HG03565 (cell line): ENCODE measurements at regions not wholly inside any gene's neighbourhood (a gene's known extent, or its start where the extent isn't known, plus 50 kb on each side); places are given as distances from the start of the nearest gene placed in this dataset.

Experiments
- ATAC-seq: cut with Tn5 transposase; IDR thresholded peaks from one replicate; pipeline ENCODE4 v1.9.1; 2021; ENCODE audit warnings: mild to moderate bottlenecking, moderate library complexity; ENCODE audit not compliant: unreplicated experiment

GRCh38 chrY:7465185-7465621 lies 553.7 kb upstream of the AMELY start:
- no peak for ATAC-seq

GRCh38 chrY:7464742-7465141 lies 553.2 kb upstream of the AMELY start:
- ATAC-seq, result no peak

DNA sequence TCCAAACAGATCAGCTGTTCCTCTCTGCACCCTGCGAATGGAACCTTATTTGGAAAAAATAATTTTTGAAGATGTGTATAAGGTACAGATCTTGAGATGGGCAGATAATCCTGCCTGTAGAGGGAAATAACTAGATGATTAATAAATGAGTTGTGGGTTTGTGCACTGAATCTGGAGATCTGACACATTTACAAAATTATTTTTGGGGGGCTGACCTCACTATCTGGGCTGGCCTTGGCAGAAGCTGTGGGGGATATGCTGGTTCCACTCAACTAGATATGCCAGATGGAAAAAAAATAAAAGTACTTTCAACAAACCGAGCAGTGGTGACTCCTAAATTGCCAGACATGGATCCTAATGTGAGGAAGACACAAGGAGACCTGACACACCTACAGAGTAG lies 552.2 kb upstream of the AMELY start:
- no peak for ATAC-seq

DNA sequence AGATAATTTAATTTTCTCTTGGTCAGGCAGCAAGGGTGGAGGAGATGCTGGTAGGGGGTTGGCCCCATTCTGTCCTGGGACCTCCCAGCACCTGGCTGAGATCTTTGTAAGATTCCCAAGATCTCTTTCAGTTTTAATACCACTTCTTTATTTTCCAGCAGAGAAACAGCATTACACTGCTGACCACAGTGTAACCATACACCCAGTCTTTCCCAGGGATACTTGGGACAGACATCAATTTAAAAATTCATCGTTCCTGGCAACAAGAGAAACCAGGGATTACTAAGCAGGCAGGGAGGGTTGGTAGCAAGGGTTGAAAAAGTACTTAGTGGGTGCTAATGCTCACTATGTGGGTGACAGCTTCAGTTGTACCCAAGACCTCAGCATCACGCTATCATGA lies 551.6 kb upstream of the AMELY start:
- ATAC-seq, result no peak

DNA sequence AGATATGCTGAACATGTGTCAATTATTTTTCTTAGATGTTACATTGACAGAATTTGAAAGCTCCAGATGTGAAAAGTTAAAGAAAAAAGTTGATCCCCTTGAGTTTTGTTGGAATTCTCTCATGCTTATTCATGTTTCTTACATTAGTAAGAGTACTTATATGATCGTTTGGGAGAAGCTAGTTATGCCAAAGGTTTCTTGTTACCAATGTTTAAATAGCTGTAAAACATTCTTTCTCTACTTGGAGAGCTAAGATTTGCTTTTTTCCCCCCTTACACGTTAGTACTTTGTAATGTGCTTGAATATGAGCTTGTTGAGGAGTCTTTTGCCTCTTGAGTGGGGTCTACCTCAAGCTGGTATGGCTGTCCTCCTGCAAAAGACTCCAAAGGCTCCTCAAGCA lies 551.1 kb upstream of the AMELY start:
- no peak for ATAC-seq

GRCh38 chrY:7461873-7462525 lies 550.4 kb upstream of the AMELY start:
- no peak for ATAC-seq

DNA sequence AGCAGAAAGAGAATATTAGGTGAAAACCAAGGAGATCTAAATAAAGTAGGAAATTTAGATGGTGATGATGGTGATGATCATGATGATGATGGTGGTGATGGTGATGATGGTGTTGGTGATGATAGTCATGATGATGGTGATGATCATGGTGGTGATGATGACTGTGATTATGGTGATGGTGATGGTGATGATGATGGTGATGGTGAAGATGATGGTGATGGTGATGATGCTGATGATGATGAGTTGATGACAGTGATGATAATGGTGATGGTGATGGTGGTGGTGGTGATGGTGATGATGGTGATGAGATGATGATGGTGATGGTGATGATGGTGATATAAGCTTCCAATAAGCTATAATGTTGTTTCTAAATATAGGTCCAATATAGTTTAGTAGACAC lies 548.2 kb upstream of the AMELY start:
- ATAC-seq, result no peak

GRCh38 chrY:7458301-7459078 lies 546.9 kb upstream of the AMELY start:
- no peak for ATAC-seq

DNA sequence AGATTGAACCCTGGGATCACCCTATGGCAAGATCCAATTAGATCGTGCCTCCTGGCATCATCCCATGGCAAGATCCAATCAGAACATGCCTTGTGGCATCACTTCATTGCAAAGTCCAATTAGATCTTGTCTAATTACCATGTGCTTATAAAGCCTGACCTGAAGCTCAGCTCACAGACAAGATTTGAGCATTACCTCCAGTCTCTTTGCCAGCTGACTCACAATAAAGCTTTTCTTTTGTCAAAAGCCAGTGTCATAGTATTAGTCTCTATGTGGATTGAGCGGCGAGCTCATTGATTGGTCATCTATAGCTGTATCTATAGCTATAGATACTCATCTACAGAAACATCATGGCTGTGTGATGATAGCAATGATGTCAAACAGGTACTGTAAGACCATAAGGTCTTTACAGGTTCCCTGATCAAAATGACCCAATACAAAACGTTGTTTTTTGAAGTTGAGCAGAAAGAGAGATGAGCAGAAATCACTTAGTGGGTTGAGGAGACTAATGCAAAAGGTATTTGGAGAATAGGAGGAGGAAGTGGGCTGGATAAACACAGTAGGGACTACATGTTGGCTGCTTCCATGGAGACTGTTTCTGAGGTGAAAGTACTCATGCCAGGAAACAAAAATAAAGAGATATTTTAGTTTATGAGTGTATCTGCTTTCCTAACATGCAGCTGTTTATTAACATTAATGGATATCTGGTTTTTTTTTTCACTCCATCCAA lies 545.9 kb upstream of the AMELY start:
- ATAC-seq, result no peak

DNA sequence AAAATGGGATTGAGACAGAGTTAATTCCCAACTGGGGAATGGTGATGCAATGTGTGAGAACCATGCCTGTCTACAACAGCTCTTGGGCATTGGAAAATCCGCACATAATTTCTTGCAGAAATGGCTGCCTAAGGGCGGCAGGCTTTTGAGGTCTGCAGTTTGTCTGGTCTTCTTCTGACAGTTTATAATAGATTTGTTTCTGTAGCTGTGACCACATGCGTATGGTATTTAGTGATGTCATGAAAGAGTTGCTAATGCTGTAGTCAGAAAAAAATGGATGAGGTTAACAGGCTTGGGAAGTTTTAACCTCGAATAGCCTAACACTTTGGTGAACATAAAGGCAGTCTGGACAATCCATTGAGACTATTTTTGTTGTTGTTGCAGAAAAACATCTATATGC lies 544.1 kb upstream of the AMELY start:
- ATAC-seq, result no peak

GRCh38 chrY:7453336-7453735 lies 541.8 kb upstream of the AMELY start:
- peak; percentile 100 for ATAC-seq

- no peak for ATAC-seq
These were observed 540.7 kb upstream of the AMELY start for GRCh38 chrY:7452246-7452645.

DNA sequence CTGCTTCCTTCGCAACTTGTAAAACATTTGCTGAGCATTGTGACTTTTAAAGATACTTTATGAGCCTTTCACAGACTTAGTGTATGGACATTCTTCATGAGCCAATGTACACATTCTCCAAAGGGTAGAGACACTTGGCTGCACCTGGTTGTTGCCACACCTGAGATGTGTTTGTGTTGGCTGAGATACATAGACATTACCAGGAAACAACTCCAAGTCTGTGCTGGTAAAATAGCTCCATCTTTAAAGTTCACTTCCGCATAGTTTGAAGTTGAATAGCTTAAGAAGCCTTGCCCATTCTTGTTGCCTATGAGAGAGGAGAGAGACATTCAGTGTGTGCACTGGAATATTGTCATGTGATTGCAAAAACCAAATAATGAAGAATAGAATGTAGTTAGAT lies 538.3 kb upstream of the AMELY start:
- ATAC-seq, result no peak

DNA sequence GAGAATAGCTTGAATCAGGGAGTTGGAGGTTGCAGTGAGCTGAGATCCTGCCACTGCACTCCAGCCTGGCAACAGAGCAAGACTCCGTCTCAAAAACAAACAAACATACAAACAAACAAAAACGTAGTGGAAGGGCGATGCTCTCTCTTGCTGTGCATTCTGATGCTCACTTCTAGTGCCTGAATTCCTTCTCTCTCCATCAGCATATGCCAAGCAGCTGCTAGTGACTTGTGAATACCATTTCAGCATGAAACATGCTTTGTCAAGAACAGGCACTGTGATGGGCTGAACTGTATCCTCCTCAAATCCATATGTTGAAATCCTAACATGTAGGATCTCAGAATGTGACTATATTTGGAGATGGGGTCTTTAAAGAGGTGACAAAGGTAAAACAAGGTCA lies 537.1 kb upstream of the AMELY start:
- ATAC-seq, result no peak

DNA sequence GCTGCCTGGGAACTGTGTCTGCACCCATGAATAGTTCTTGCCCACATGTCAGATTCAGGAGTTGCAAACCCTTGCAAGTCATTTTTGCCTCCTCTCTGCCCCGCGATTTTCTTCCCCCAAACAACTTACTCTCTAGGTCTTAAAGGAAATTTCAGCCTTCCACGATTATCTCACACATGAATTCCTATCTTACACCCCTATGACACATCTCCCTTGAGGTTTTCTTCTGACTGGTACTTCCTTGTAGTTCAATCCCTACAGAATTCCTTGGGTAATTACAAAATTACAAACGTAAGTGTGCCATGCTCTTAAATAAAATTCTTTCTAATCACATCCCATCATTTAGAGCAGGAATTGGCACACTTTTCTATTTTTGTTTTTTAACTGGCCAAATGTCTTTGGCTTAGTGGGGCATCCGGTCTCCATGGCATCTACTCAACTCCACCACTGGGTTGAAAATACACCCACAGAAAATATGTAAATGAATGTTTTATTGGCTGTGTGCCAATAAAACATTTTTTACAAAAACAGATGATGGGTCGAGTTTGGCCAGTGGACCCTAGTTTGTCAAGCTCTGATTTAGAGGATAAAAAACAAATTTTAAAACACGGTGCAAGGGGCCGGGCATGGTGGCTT lies 536.4 kb upstream of the AMELY start:
- ATAC-seq, result no peak

GRCh38 chrY:7444141-7444540 lies 532.6 kb upstream of the AMELY start:
- no peak for ATAC-seq

DNA sequence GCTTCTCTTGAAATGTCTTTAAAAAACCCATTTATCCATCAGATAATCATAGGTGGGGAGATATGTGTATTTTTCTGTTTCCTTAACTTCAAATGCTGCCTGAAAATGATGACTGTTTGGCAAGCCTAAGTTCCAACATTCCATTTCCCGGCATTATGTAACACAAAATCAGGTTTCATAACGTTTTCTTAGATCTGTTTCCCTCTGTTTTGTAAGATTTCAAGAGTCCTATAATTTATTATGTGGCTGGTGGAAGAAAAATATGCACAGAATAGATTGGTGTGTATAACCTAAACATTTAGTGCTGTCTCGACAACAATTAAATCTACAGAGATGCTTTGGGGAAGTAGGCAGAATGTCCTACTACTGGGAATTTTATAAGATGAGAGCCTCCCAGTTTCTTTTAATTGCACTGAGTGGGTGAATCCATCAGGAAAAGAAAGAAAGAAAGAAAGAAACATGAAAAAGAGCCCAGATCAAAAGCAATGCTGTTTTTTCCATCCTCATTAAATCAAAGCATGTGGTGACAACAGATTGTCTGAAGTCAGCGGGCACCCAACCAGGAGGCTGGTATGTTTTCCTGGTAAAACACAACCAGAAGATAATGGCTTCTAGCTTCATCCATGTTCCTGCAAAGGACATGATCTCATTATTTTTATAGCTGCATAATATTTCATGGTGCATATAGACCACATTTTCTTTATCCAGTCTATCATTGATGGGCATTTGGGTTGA lies 529.4 kb upstream of the AMELY start:
- ATAC-seq, result no peak

- ATAC-seq, result no peak
These were observed 525.5 kb upstream of the AMELY start for GRCh38 chrY:7437086-7437485.

- no peak for ATAC-seq
These were observed 522.6 kb upstream of the AMELY start for GRCh38 chrY:7433817-7434809.

DNA sequence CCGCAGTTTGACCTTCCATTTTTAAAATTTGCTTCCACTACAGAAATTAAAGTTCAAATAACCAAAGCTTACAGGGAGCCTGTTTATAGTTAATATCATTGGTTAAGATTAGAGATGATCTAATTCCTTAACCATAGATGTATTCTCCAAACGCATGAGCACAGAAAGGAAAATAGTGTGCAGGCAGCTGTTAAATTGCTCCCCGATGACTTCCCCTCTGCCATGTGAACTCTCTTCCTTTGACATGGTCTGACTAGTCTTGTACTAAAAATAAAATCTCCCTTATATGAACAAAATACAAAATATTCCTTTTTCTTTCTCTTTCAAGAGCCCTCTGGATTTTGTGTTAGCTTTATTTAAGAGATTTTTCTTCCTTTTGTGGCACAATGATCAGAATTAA lies 507.6 kb upstream of the AMELY start:
- no peak for ATAC-seq
